ENCODE measurements at regions not wholly inside any gene's neighbourhood (a gene's known extent, or its start where the extent isn't known, plus 50 kb on each side); places are given as distances from the start of the nearest gene placed in this dataset.

DNA sequence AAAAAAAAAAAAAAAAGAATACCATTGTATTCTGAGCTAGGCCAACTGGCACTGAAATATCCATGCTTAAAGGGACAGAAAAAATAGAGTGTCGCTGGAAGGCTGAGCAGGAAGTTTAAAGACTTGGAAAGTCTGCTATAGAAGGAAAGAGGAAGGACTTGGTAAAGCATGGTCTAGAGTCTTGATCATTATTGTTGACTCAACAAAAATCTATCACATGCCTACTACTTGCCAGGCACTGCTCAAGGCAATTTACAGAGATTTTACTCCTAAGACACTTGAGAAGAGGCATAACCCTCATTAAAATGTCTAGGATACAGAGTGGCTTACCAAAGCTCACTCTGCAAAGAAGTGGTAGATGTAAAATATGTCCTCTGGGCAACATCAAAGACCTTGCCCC is 324.0 kb upstream of the DAB1 start:
- TF ChIP-seq, protein P1, sequence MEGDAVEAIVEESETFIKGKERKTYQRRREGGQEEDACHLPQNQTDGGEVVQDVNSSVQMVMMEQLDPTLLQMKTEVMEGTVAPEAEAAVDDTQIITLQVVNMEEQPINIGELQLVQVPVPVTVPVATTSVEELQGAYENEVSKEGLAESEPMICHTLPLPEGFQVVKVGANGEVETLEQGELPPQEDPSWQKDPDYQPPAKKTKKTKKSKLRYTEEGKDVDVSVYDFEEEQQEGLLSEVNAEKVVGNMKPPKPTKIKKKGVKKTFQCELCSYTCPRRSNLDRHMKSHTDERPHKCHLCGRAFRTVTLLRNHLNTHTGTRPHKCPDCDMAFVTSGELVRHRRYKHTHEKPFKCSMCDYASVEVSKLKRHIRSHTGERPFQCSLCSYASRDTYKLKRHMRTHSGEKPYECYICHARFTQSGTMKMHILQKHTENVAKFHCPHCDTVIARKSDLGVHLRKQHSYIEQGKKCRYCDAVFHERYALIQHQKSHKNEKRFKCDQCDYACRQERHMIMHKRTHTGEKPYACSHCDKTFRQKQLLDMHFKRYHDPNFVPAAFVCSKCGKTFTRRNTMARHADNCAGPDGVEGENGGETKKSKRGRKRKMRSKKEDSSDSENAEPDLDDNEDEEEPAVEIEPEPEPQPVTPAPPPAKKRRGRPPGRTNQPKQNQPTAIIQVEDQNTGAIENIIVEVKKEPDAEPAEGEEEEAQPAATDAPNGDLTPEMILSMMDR (IDR thresholded peaks at IDR 0.05), result no peak
- TF ChIP-seq ZFX (IDR thresholded peaks at IDR 0.05; ENCODE audit: borderline replicate concordance), result no peak

Measured in 22Rv1 (cell line).